Adrenal gland (tissue), 9 donors: ENCODE measurements at regions not wholly inside any gene's neighbourhood (a gene's known extent, or its start where the extent isn't known, plus 50 kb on each side); places are given as distances from the start of the nearest gene placed in this dataset.

ENCODE experiments used
- DNase-seq, 7 donors: peaks; one replicate each; pipeline ENCODE4 v3.0.0-alpha.2; 2019 to 2020
- H3K27ac ChIP-seq, 5 donors: fragments of 200-600 bp; sonication (generic) in 4 of 5; 1 replicate in 3 of 5; 2 replicates in 2 of 5; pipeline versions ENCODE4 v1.5.1 to v1.8.0; 2016 to 2020; ENCODE audit warnings: mild to moderate bottlenecking in 1 of 5
- H3K27me3 ChIP-seq: fragments of 200-600 bp; 2 replicates; pipeline ENCODE4 v1.8.0; 2021
- H3K36me3 ChIP-seq, 2 donors: fragments of 200-600 bp; replicated peaks in 1 of 2; 1 replicate in 1 of 2; 2 replicates in 1 of 2; pipeline versions ENCODE4 v1.5.1 to v1.8.0; 2018 to 2022
- H3K4me1 ChIP-seq, 2 donors: fragments of 200-600 bp; replicated peaks in 1 of 2; 1 replicate in 1 of 2; 2 replicates in 1 of 2; pipeline versions ENCODE4 v1.5.1 to v1.8.0; 2018 to 2021
- H3K4me3 ChIP-seq, 4 donors: fragments of 200-600 bp; sonication (generic) in 3 of 4; one replicate each; pipeline ENCODE4 v1.5.1; 2016 to 2018
- H3K9me3 ChIP-seq, 3 donors: fragments of 200-600 bp; sonication (generic) in 1 of 3; replicated peaks in 1 of 3; 1 replicate in 2 of 3; 2 replicates in 1 of 3; pipeline versions ENCODE4 v1.5.1 to v1.8.0; 2016 to 2021
- CTCF ChIP-seq, 6 experiments: fragments of 450-650 bp in 4 of 6; fragments of 200-600 bp in 2 of 6; sonication (generic) in 1 of 6; IDR thresholded peaks; 1 replicate in 5 of 6; 2 replicates in 1 of 6; pipeline versions ENCODE4 v1.5.1 to v1.8.0; 2016 to 2021; ENCODE audit warnings: antibody characterized with exemption in 6 of 6, mild to moderate bottlenecking in 2 of 6, moderate library complexity in 1 of 6
- POLR2A ChIP-seq, 2 donors: fragments of 450-650 bp; IDR thresholded peaks; one replicate each; pipeline ENCODE4 v1.6.1; 2017; ENCODE audit warnings: antibody characterized with exemption in 2 of 2, mild to moderate bottlenecking in 2 of 2, moderate library complexity in 1 of 2
- WGBS, 4 donors: extraction: QIAGEN DNeasy Blood & Tissue Kit in 2 of 4; methylation state at CpG; one replicate each; pipeline versions ENCODE4 v1.1.5 to v1.1.7; 2013 to 2017; 5-methylcytosine and 5-hydroxymethylcytosine counted together
- intact Hi-C, 2 donors: fragments of 100-400 bp; cut with DNase I; formaldehyde crosslinking; loops; one replicate each; pipeline versions ENCODE4 v1.14.1 to v1.15.0; 2022 to 2023
- donor health status: healthy with polysubstance abuse.
- donor health status: Bipolar disorder and iron deficiency.
- donor health status: DM: yes; HTN: yes; CAD: no.
- donor health status: DM: no; HTN: no; CAD: no.
- donor health status: DM: no; HTN: no; CAD: no.

- Histone ChIP-seq H3K9me3 (no peaks in the 10 kb centered on the region), H3K36me3 (no peaks in the 10 kb centered on the region), H3K27me3 (no peaks in the 10 kb centered on the region), H3K4me3 (no peak overlapping the region), H3K4me1 (no peaks in the 10 kb centered on the region), H3K27ac (no peak overlapping the region)
- no peak for DNase-seq
- 68 to 74% (median 71%) methylated on average over 3 of the region's 3 CpGs for WGBS, 4 donors
- intact Hi-C loops, result no loop called here
- no peak for TF ChIP-seq CTCF (IDR thresholded peaks at IDR 0.05)
Measured at GRCh38 chr7:132666071-132666773, 90.0 kb upstream of the PLXNA4 start.

- no peak overlapping the region for H3K4me3 ChIP-seq
- intact Hi-C loops, result no loop called here
Measured at GRCh38 chr7:132656846-132657776, 80.8 kb upstream of the PLXNA4 start.

GRCh38 chr7:132656341-132656740, 80.1 kb upstream of the PLXNA4 start:
- intact Hi-C loops, result no loop called here
- DNase-seq, result no peak
- 90 to 98% (median 92%) methylated on average over 3 of the region's 3 CpGs for WGBS, 4 donors
- TF ChIP-seq POLR2A (IDR thresholded peaks at IDR 0.05) (no peak), CTCF (IDR thresholded peaks at IDR 0.05) (no peak)
- no peaks in the 10 kb centered on the region for H3K4me1 ChIP-seq
- no peaks in the 10 kb centered on the region for H3K27me3 ChIP-seq
- no peaks in the 10 kb centered on the region for H3K9me3 ChIP-seq
- no peaks in the 10 kb centered on the region for H3K36me3 ChIP-seq
- H3K27ac ChIP-seq, result no peak overlapping the region
- H3K4me3 ChIP-seq, result no peak overlapping the region

More at GRCh38 chr7:132656846-132657776, 80.8 kb upstream of the PLXNA4 start:
- DNase-seq, result no peak
- TF ChIP-seq CTCF (IDR thresholded peaks at IDR 0.05) (peak in 3 of 6 experiments; percentile 9 to 39 (median 24)), POLR2A (IDR thresholded peaks at IDR 0.05) (no peak)
- Histone ChIP-seq H3K36me3 (no peaks in the 10 kb centered on the region), H3K9me3 (no peaks in the 10 kb centered on the region), H3K27me3 (no peaks in the 10 kb centered on the region), H3K4me1 (no peaks in the 10 kb centered on the region), H3K27ac (no peak overlapping the region)
- WGBS, 4 donors, result 68 to 73% (median 70%) methylated on average over 9 of the region's 9 CpGs

GRCh38 chr7:132655131-132655727, 79.0 kb upstream of the PLXNA4 start:
- Histone ChIP-seq H3K9me3 (no peaks in the 10 kb centered on the region), H3K27me3 (no peaks in the 10 kb centered on the region), H3K36me3 (no peaks in the 10 kb centered on the region), H3K4me3 (no peak overlapping the region), H3K4me1 (no peaks in the 10 kb centered on the region), H3K27ac (peak overlapping the region in 4 of 5 donors; percentile 11 to 80 (median 46))
- TF ChIP-seq POLR2A (IDR thresholded peaks at IDR 0.05) (no peak), CTCF (IDR thresholded peaks at IDR 0.05) (no peak)
- 8 to 9% (median 8%) methylated on average over 11 to 13 of the region's 13 CpGs for WGBS, 4 donors
- DNase-seq, result peak; percentile 32 to 79 (median 63)
- intact Hi-C loops, result no loop called here
